Mucosa of gallbladder (tissue), 1 donor: ENCODE measurements at regions not wholly inside any gene's neighbourhood (a gene's known extent, or its start where the extent isn't known, plus 50 kb on each side); places are given as distances from the start of the nearest gene placed in this dataset.

Source experiments
- DNase-seq: peaks from one replicate; pipeline ENCODE4 v3.0.0-alpha.2; 2020; ENCODE audit warnings: low spot score
- donor health status: DM: no; HTN: no; CAD: no.

DNA sequence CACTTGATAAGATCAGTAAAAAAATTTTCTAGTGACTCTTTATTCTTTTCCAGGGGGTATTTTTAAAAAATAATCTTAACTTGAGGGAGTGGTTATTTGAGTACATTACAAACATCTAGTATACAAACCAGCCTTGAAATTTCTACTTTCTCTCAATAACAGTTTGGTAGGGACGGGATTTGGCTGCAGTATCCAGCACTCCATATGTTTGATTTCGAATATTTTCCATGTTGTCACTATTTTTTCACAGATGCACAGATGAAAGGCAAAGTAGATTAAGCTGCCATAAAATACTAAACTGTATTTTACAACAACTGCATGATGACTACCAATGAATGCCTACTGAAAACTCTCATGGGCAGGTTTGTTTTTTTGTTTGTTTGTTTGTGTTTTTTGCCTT, 225.0 kb downstream of the COX7B2 start:
- no peak for DNase-seq

DNA sequence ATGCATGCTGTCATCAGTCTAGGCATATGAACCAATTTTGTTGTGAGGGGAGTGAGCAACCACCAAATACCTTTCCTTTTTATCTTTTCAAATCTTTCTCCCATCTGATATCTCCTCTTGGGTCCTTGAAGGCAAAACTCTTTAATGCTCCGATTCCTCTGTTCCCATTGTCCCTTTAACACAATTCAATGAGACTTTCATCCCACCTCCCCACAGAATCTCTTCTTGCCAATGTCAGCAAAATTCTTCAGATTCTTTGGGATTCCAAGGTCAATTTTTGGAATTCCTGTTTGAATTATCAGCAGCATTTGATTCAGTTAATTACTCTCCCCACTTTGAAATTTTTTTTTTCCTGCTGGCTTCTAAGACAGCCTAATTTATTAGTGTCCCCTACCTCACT, 232.7 kb downstream of the COX7B2 start:
- DNase-seq = no peak

DNA sequence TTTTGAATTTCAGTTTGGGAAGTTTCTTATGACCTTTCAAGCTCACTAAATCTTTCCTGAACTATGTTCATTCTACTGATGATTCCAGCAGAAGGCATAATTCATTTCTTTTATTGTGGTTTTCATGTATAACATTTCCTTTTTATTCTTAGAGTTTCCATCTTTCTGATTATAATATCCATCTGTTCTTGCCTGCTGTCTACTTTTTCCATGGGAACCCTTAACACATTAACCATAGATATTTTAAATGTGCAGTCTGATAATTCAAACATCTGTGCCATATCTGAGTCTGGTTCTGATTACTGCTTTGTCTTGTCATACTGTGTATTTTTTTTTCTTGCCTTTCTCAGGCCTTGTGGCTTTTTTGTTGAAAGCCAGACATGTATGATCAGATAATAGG, 234.7 kb downstream of the COX7B2 start:
- DNase-seq = no peak

DNA sequence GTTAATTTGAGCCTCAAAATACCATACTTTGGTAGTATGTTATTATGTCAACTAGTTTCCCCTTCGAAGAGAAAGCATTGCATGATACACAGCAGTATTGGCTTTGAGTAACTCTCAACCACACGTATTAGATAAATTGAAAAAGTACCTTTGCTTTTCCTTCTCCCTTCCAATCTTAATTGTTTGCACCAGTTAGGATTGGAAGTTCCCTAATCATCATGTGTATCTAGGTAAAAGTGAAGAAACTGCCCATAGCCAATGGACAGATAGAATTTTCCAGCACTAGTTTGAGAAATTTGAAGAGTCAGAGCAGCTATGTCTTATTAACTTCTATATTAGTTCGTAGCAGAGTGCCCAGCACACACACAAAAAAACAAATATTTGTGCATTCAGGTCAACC, 241.3 kb downstream of the COX7B2 start:
- no peak for DNase-seq

DNA sequence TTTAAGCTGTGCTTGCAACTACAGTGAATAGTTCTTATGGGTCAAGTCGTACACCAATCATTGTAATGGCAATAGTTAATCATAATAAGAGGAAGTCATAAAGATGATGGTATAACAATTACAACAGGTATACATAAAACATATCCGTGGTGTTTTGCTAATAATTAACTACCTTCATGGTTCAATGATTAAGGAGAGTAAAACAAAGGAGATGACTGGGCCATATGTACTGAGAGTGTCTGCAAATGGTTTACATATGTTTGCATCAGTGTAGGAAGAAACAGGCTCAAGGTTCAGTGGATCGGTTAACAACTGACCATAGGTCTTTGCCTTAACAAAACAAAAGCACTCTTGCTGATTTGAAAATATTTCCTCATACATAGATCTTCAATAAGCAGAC, 253.0 kb downstream of the COX7B2 start:
- no peak for DNase-seq

DNA sequence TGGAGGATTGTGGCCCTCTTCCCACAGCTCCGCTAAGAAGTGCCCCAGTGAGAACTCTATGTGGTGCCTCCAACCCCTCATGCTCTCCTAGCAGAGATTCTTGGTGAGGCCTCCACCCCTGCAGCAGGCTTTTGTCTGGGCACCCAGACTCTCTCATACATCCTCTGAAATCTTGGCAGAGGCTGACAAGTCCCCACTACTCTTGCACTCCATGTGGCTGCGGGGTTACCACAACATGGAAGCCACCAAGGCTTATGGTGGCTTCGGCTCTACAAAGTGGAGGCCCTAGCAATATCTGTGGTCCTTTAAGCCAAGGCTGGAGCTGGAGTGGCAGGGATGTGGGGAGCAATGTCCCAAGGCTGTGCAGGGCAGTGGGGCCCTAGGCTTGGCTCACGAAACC, 255.2 kb downstream of the COX7B2 start:
- DNase-seq = no peak

DNA sequence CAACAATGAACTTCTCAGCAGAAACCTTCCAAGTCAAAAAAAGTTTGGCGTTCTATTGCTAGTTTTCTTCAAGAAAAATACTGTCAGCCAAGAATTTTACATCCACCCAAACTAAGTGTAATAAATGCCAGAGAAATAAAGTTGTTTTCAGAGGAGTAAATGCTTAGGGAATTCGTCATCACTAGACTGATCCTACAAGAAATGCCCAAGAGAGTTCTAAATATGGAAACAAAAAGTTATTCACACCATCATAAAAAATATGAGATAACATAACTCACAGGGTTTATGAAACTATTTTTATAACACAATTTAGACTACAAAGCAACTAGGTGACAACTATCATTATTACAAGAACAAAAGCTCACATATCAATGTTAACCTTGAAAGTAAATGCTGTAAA, 259.5 kb upstream of the GABRA2 start:
- DNase-seq = no peak

DNA sequence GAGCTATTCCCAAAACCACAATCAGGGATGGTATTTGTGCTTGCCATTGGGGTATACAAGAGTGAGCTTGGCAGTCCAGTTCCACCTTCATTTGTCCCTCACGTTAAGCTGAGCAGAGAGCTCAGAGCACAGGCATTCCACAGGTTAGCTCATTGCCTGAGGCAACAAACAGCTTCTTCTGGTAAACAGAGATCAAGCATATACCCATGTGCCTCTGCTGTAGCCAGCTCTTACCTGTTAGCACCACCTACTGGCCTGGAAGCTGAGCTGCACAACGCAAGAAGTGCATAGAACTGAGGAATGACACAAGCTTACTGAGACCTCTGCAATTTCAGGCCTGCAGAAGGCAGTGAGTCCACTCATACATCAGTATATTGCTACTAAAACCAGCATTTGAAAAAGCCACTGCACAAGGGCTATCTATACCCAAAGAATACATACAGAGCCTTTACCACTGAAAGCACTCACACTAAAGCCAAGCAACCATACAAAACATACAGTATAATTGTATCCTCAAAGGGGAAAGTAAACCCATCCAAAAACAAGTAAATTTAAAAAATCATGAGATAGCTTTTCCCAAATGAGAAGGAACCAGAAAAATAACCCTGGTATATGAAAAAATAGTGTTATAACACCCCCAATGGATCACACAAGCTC, 258.3 kb upstream of the GABRA2 start:
- DNase-seq = peak; percentile 34

DNA sequence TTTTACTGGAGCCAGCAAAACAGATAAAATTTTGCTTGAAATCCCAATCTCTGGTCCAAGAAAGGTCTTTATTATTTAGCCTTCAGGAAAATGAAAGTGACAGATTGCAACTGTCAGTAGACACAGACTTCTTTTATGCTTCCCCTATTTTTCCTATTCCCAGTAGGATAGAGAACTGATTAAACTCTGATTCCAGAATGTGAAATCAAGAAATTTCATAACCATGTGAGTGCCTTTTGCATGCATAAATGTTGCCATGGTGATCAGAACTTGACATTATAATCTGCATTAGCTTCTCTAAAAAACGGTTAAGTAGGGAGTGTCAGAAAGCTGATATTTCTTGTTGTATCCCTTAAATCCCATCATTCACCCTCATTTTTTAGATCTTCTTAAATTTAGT, 255.2 kb upstream of the GABRA2 start:
- DNase-seq = no peak
